HG03442 (cell line): ENCODE measurements at regions not wholly inside any gene's neighbourhood (a gene's known extent, or its start where the extent isn't known, plus 50 kb on each side); places are given as distances from the start of the nearest gene placed in this dataset.

ENCODE experiments used
- ATAC-seq: cut with Tn5 transposase; IDR thresholded peaks from one replicate; pipeline ENCODE4 v1.9.1; 2021; ENCODE audit warnings: mild to moderate bottlenecking, moderate library complexity; ENCODE audit not compliant: unreplicated experiment

GRCh38 chr5:38032149-38032548, 192.3 kb upstream of the GDNF start:
- no peak for ATAC-seq

- no peak for ATAC-seq
Observed at GRCh38 chr5:38031304-38031703, 191.5 kb upstream of the GDNF start.

DNA sequence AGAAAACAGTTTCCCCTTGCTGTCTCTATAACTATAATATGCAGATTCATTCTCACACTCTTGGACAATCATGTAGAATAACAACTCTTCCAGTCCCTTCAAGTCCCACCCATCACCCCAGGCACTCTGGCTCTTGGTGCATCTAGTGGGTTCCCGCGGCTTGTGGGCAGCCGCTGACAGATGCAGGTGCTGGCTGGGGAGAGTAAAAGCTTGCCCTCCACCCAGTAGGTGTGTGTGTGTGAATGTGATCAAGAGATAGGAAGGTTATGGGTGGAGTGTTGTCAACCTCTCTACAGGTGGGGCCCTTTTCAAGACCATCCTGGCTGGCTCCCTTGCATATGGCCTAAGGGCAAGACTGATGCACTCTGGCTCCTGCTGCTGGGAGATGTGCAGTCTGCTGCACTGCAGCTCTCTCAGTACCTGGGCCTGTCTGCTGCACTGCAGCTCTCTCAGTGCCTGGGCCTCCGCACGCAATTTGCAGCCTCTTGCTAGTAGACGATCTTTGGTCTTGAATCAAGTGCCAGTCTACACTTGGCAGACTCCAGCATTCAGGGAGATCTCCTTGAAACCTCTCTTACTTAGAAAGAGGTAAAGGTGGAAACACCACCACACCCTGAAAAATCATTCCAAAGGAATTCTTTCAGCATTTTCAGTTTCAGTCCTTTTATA, 189.7 kb upstream of the GDNF start:
- ATAC-seq = no peak

GRCh38 chr5:38023799-38024198, 184.0 kb upstream of the GDNF start:
- no peak for ATAC-seq

- no peak for ATAC-seq
Observed at GRCh38 chr5:38023371-38023770, 183.5 kb upstream of the GDNF start.

GRCh38 chr5:38022631-38023030, 182.8 kb upstream of the GDNF start:
- no peak for ATAC-seq

DNA sequence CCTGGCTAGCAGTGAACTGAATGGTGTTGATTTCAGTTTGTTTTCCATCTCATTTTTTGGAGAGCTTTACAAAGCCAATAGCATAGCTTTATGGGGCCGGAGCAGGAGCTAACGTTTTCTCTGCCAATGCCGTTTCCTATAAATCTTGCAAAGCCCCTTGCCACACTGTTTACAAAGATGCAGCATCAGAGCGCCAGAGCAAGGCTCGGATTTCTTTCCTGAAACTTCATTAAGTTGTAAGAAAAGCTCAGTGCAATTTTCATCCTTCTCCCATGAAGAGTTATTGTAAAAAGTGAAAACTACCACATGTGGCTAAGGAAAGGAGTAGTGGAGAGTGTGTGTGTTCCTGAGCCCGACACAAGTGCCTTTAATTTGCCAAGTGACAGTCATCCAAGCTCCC, 178.2 kb upstream of the GDNF start:
- ATAC-seq = no peak

DNA sequence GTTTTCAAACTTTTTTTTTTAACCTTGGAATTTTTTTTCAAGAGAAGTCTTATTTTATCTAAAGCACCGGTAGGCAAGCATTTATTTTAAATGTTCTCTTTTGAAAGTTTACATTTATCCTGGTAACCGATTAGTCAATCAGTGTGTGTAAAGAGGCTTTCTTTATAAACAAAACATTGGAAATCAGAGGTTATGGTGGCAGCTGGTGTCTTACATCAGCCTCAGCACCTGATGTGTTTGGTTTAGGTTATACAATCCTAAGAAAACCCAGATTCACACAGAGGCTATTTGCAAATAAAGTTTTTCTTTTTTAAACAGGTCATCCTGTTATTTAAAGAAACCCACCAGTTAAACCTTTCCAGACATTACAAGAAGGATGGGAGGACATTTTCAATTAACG, 173.3 kb upstream of the GDNF start:
- ATAC-seq = no peak

DNA sequence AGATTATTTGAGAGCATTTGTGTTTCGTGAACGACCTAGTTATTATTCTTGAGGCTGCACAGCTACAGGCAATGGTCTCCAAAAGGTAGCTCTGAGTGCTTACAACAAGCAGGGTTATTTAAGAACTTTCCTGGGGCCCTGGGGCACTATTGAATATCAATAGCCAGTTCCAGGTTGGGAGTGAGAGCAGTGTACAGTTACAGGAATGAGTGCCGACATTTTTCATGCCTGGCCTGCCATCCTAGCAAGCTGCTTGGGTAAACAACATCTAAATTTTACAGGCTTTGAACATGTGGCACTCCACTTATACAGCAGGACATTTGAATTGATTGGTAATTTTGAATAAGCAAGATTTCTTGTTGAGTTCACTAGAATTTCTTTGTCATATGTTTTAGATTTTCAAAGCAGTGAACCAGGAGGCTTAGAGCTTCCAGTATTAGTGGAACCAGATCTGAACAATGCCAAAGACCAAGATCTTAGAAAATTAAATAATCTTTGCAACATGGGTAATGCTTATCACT, 171.9 kb upstream of the GDNF start:
- no peak for ATAC-seq

DNA sequence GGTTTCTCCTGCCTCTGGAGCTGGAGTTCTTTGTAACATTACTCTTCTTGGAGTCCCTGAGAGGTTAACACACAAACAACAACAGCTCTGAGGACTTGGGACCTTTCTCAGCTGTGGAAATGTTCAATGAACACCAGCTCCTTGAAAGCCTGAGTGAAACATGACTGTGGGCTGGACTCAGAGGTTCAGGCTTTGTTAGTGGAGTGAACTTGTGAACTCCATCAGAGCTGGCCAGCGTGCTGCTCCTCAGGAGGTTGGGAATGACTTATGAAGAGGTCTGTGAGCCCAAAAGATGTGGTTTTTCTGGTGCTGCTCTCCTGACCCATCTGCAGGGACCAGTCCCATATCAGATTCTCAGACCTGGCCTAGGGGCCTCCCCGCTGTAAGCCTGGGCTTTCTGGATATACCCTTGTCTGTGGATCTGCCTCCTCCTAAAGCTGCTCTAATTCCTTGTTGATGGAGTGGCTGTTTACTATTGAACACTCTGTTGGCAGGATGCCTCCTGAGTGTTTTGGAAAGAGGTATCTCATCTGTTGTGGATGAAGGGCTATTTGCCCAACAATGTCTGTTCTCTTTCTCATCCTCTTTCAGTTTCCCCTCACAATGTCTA, 170.0 kb upstream of the GDNF start:
- no peak for ATAC-seq

DNA sequence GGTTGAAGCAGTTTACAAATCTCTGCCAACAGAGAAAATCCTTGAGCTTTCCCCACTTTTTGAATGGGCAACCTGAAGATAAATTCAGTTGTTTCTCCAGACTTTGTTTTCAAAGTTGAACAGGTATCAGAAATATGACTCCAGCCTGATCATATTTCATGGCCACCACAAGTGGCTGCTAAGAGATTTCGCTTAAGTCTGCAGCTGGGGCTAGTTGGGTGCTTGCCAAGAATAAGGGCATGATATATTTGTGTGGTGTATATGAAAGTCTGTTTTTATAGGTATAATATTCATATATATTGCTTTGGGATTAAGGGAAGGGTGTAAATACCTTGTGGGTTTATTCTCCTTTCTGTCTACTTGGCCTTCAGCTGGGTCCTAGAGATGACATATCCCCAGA, 168.4 kb upstream of the GDNF start:
- ATAC-seq = no peak

GRCh38 chr5:37999593-37999992, 159.8 kb upstream of the GDNF start:
- ATAC-seq = no peak

- ATAC-seq = no peak
Observed at GRCh38 chr5:37996918-37997317, 157.1 kb upstream of the GDNF start.

DNA sequence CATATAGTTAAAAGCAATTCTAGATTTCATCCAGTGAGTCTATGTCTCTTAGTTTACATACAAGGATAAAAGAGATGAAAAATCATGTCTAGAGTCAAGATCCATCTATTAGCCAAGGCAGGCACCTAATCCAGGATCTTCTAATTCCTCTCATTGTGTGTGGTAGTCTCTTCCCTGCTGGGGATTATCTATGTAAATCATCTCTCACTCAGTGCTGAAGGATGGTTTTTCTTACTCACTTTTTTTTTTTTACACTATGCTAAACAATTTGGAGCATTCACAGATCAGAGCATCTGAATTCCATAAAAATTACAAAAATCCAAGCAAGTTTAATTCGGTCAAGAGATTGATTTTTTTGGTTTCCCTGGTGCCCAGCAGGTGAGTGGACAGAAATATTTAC, 154.9 kb upstream of the GDNF start:
- no peak for ATAC-seq

- no peak for ATAC-seq
Observed at GRCh38 chr5:37991301-37992299, 151.8 kb upstream of the GDNF start.

GRCh38 chr5:37989884-37990283, 150.0 kb upstream of the GDNF start:
- no peak for ATAC-seq

GRCh38 chr5:37988454-37989046, 148.7 kb upstream of the GDNF start:
- ATAC-seq = no peak

GRCh38 chr5:37984300-37984699, 144.5 kb upstream of the GDNF start:
- no peak for ATAC-seq

GRCh38 chr5:37983463-37983862, 143.6 kb upstream of the GDNF start:
- ATAC-seq = no peak

DNA sequence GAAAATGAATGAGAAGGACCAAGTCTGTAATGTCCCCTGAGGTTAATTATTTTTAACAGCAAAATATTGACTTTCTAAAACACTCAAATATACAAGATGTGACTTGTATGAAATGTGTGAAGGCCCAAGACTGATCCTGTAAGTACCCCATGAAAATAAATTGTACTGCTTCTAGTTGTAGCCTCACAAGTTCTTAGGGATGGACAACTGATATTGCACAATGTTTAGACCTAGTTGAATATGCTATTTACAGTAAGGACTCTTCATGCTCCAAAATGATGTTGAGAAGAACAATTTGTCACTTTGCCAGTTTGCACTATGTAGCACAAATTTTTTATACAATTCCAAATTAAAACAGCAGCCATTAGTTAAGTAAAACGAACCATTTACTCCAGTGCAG, 139.7 kb upstream of the GDNF start:
- ATAC-seq = no peak

GRCh38 chr5:37975531-37975930, 135.7 kb upstream of the GDNF start:
- no peak for ATAC-seq
